ENCODE measurements at regions not wholly inside any gene's neighbourhood (a gene's known extent, or its start where the extent isn't known, plus 50 kb on each side); places are given as distances from the start of the nearest gene placed in this dataset.

DNA sequence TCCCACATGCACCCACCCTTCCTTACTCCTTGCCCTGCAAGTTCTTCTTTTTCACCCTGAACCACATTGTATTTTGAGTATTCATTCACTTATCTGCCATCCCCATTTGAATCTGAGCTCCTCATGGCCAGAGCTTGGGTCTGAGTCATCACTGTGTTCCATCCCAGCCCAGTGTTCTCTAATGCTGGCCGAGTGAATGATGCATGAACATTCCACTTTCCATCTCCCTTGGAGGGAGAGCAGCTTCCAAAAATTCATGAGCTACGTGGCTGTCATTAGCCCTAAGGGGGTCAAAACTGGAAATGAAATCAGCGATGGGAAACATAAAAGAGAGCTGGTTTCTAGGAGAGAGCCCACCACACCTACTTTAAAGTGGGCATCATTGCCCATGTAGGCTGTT lies 187.0 kb upstream of the USP24 start:
- no peak for DNase-seq (ENCODE audit: low read depth in 3 of 3, low spot score in 1 of 3)

GRCh38 chr1:55400508-55400907 lies 185.3 kb upstream of the USP24 start:
- DNase-seq (ENCODE audit: low read depth in 3 of 3, low spot score in 1 of 3): no peak

DNA sequence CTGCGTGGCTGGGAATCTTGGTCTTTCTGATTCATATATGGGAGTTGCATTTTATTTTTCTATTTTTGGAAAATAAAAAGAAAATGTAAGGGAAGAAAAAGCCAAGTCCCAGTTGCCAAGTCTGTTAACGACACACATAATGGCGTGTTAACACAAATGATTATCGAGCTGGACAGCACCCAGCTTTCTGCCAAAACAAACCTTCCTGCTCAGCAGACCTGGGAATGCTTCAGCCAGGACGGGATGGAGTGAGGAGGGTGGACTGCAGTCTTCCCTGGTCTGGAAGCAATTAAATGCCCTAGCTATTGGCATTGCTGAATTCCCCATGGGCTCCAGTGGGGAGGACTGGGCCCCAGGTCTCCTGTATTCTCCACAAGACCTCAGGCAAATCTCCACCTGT lies 184.2 kb upstream of the USP24 start:
- no peak for DNase-seq (ENCODE audit: low read depth in 3 of 3, low spot score in 1 of 3)

GRCh38 chr1:55396381-55396891 lies 181.3 kb upstream of the USP24 start:
- DNase-seq (ENCODE audit: low read depth in 3 of 3, low spot score in 1 of 3): no peak

- DNase-seq (ENCODE audit: low read depth in 3 of 3, low spot score in 1 of 3): no peak
Observed at GRCh38 chr1:55388960-55389359, 173.8 kb upstream of the USP24 start.

DNA sequence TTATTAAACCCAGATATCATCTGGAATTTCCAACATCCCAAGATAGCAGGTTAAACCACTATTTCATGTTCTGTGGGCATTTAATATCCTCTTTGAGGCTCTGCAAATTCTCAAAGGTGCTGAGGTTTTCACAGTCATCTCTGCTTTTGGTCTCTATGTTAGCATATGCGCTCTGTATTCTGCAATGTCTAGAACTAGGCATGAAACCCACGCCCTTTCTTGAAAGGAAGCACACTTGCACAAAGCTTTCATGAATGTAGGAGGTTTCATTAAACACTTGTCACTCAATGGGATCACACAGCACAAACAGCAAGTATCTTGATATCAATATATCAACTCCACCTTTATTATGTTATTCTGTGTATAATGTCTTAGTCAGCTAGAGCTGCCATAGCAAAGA lies 172.0 kb upstream of the USP24 start:
- DNase-seq (ENCODE audit: low read depth in 3 of 3, low spot score in 1 of 3): no peak

GRCh38 chr1:55386456-55386855 lies 171.3 kb upstream of the USP24 start:
- DNase-seq (ENCODE audit: low read depth in 3 of 3, low spot score in 1 of 3): no peak

DNA sequence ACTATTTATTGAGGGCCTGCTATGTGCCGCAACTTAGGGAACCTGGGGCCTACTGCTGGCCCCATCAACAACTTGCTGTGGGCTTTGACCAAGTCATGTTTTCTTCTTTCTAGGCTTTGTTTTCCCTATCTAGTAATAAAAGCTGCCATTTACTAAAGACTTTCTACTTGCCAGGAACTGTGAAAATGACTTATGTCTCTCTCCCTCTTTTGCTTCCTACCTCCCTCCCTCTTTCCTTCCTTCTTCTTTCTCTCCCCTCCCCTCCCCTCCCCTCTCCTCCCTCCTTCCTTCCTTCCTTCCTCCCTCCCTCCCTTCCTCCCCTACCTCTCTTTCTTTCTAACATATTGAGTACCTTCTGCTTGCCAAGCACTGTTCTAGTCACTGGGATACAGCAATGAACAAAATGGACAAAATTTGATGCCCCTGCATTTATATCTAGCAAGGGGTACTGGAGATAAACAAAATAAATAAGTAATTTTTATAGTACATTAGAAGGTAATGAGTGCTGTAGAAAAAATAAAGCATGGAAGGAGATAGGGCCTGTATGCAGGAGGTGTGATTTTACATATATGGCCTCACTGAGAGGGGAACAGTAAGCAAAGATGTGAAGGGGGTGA lies 170.3 kb upstream of the USP24 start:
- DNase-seq (ENCODE audit: low read depth in 3 of 3, low spot score in 1 of 3): no peak

DNA sequence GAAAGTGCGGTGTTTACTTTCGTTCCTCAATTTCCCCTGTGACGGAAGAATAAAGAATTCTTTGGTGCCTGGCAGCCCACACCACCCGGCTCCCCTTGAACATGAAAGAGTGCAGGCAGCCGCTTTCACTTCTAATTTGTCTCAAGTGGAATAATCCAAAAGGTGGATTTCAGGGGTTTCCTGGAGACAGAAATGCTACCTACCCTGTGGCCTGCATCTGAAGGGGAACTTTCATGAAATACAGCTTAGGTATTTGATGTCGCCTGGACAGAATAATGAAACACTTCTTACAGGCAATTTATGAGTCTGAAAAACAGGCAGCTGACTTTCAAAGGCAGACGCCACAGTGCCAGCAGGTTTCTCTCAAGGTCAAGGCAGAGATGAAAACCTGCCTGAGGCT lies 169.5 kb upstream of the USP24 start:
- no peak for DNase-seq (ENCODE audit: low read depth in 3 of 3, low spot score in 1 of 3)

- no peak for DNase-seq (ENCODE audit: low read depth in 3 of 3, low spot score in 1 of 3)
Observed at GRCh38 chr1:55382806-55383305, 167.7 kb upstream of the USP24 start.

DNA sequence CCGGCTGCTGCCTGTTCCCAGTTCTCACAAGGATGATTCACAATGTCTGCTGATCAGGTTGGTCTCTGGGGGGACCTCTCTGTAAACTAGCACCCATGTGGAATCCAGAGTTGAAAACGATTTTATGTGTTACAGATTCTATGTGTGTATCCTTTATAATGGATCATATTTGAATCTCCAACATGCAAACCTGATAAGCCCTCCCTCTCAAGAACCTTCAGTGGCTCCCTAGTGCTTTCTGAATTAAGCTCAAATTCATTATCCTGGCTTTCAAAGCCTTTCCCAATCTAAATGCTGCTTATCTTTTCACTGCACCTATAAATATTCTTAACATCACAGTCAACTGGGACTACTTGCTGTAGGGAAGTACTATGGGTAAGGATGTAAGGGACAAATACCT lies 166.8 kb upstream of the USP24 start:
- DNase-seq (ENCODE audit: low read depth in 3 of 3, low spot score in 1 of 3): no peak

- no peak for DNase-seq (ENCODE audit: low read depth in 3 of 3, low spot score in 1 of 3)
Observed at GRCh38 chr1:55381491-55381890, 166.3 kb upstream of the USP24 start.

DNA sequence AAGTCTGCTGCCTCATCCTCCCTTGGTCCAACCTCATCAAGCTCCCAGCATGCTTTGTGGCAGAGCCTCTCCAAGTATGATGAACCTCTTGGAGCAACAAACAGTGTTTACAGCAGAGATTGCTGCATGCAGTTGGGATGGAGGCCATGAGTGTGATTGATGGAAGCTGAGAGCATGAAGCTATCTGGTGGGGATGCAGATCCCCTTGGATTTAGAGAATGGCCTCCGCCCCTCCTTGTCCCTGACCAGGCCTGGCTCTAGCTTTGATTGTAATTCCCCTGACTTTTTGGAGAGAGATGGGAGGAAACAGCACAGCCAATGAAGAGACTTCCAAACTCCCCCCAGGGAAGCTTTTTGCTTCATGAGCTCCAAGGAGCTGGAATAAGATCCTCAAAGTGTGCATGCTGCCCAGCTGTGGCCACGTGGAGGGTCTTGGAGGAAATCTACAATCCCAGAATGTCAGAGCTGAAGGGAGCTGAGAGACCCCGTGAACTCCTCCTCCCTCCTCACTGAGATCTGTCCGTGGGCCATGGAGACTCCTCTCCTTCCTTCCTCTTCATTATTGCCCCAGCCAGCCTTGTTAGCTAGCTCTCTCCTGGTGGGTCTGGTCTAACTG lies 165.3 kb upstream of the USP24 start:
- DNase-seq (ENCODE audit: low read depth in 3 of 3, low spot score in 1 of 3): no peak

GRCh38 chr1:55378582-55378981 lies 163.4 kb upstream of the USP24 start:
- DNase-seq (ENCODE audit: low read depth in 3 of 3, low spot score in 1 of 3): no peak

DNA sequence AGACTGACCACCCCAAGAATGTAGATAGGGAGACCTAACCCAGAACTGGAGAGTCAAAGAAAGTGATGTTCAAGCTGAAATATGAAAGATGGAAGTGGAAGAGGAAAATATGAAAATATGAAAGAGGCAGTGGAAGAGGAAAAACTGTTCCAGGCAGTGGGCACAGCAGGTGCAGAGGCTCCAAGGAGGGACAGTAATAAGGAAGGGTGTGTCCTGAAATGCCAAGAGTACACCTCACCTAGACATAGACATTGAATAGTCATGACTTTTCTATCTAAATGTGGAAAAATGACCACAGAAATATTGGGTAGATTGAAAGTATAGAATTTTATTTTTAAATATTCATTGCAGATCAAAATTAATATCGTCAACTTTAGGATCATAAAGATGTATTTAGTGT lies 161.7 kb upstream of the USP24 start:
- no peak for DNase-seq (ENCODE audit: low read depth in 3 of 3, low spot score in 1 of 3)

DNA sequence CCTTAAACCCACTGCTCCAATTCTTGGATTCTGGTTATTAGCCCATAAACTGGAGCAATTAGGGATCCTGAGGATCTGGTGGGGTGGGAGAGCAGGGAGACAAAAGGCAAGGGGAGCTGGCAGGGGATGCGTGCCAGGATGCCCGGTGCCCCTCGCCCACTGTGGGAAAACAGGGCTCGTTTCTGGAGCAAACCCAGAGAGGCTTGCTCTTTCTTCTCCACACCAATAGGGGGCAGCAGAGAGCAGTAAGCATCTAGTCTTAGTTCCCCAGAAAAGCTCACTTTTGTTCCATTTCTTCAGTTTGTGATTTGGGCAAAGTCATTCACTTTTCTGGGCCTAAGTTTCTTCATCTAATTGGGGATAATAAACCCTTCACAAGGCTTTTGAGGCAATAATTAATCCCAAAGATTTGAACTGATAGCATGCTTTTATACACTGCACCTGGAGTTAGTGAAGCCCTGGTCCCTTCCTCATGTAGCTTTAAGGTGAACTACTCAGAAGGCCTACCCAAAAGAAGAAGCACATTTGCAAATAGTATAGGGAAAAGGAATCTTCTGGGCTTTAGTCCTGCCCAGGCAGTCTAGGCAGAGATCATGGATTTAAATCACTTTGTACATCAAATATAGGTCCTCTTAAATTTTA lies 160.6 kb upstream of the USP24 start:
- DNase-seq (ENCODE audit: low read depth in 3 of 3, low spot score in 1 of 3): no peak

DNA sequence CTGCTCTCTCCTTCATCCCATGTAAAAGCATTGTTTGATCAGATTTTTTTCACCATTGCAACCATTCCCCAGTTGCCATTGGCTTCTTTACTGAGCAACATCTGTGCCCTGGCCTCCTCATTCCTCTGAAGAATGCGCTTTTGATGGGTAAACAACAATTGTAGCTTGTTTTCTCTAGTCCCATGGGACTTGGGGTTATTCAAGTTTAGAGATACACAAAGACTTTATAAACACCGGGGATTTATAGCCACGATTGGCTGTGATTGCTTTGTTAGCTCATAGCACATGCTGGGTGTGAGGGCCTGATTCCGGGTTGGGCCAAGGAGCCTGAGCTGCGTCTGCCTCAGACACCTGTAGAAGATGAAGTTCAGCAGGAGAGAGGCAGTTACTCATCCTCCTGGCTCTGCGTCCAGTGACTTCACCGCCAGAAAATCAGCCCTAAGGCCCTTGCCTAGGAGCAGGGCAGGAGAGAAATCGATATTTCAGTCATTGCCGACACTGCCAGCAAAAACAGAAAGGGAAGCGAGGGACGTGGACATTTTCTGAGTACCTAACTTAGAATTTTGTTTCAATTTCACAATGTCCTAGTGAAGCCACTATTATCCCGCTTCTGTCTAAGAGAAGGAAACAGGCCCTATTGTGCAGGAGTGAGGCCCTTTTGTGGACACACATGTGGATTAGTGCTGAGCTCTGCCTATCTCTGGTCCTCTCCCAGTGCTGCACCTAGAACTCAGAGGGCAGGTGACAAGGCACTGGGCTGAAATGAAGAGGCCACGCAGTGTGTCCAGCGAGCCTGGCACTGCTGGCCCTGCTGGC lies 159.8 kb upstream of the USP24 start:
- no peak for DNase-seq (ENCODE audit: low read depth in 3 of 3, low spot score in 1 of 3)

- DNase-seq (ENCODE audit: low read depth in 3 of 3, low spot score in 1 of 3): no peak
Observed at GRCh38 chr1:55374216-55374615, 159.1 kb upstream of the USP24 start.

- DNase-seq (ENCODE audit: low read depth in 3 of 3, low spot score in 1 of 3): no peak
Observed at GRCh38 chr1:55369474-55369873, 154.3 kb upstream of the USP24 start.

DNA sequence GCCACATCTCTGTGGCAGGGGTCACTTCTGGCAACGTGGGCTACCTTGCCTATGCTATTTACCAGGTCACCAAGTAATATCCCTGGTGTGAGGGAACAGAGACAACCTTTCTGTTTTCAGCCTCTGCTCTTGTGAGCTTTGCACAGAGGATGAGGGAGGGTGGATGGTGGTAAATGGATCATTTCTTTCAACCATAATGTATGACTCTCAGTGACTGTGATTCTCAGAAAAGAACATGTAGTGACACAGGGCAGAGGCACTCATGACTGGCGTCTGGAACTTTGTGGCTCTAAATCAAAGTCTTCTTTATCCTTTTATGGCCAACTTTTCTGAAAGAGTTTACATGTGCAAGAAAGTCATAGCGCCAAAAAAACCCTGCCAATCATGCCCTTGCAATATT lies 153.5 kb upstream of the USP24 start:
- DNase-seq (ENCODE audit: low read depth in 3 of 3, low spot score in 1 of 3): no peak

DNA sequence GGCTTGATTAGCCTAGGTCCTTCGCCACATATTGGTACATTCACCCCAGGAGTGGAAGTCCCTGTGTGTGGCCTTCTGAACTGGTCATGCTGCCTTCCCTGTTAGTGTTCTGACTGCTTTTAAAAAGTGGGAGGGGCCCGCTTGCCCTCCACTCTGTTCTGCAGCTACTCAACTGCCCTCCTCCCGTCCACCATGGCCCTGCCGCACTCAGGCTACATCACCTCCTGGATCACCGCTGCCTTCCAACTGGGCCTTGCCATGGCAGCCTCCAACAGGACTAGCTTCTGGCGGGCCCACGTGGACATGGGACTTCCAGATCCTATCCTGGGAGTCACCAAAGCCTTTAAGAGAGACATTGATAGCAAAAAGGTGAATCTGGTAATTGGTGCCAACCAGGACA lies 152.1 kb upstream of the USP24 start:
- DNase-seq (ENCODE audit: low read depth in 3 of 3, low spot score in 1 of 3): no peak

GRCh38 chr1:55364216-55364615 lies 149.1 kb upstream of the USP24 start:
- no peak for DNase-seq (ENCODE audit: low read depth in 3 of 3, low spot score in 1 of 3)

Measured in stimulated activated CD4-positive, alpha-beta T cell treated with anti-CD3 and anti-CD28 coated beads, TNF-alpha, amount 100 ng/mL, for 1 hour (primary cell).